ENCODE measurements at regions not wholly inside any gene's neighbourhood (a gene's known extent, or its start where the extent isn't known, plus 50 kb on each side); places are given as distances from the start of the nearest gene placed in this dataset.

GRCh38 chr21:38995731-38996130, 187.5 kb downstream of the PSMG1 start:
- TF ChIP-seq NFIC (IDR thresholded peaks at IDR 0.05) = no peak
- TF ChIP-seq TAF1 (IDR thresholded peaks at IDR 0.05; ENCODE audit: low read depth) = no peak
- no peak for TF ChIP-seq TEAD4 (IDR thresholded peaks at IDR 0.05)
- TF ChIP-seq CEBPB (IDR thresholded peaks at IDR 0.05) = no peak
- TF ChIP-seq FOXM1 (IDR thresholded peaks at IDR 0.05; ENCODE audit: borderline replicate concordance, low read depth) = no peak
- no peak for TF ChIP-seq USF1 (IDR thresholded peaks at IDR 0.05)
- TF ChIP-seq RAD21 (IDR thresholded peaks at IDR 0.05; ENCODE audit: low read depth) = no peak
- TF ChIP-seq EGR1 (IDR thresholded peaks at IDR 0.05) = no peak
- no peak for TF ChIP-seq TCF12 (IDR thresholded peaks at IDR 0.05; ENCODE audit: low read depth)
- TF ChIP-seq YY1 (IDR thresholded peaks at IDR 0.05; ENCODE audit: low read depth) = no peak
- TF ChIP-seq EP300 (IDR thresholded peaks at IDR 0.05; ENCODE audit: borderline replicate concordance) = no peak
- no peak for TF ChIP-seq MAX (IDR thresholded peaks at IDR 0.05)
- no peak for TF ChIP-seq CREB1 (IDR thresholded peaks at IDR 0.05; ENCODE audit: low read depth)

Measured in Ishikawa (cell line).